ENCODE measurements at regions not wholly inside any gene's neighbourhood (a gene's known extent, or its start where the extent isn't known, plus 50 kb on each side); places are given as distances from the start of the nearest gene placed in this dataset.
"Not testable (repeated sequence)": the region's sequence is repeated elsewhere in the genome, so short reads cannot be mapped to it uniquely, and the experiment has no call there.

- DNase-seq (ENCODE audit: low read depth in 2 of 2), result no peak
These were observed 377.1 kb upstream of the FAR2 start for GRCh38 chr12:28771968-28772367.

GRCh38 chr12:28775556-28775955, 373.5 kb upstream of the FAR2 start:
- DNase-seq (ENCODE audit: low read depth in 2 of 2), result no peak

- DNase-seq (ENCODE audit: low read depth in 2 of 2), result no peak
These were observed 372.9 kb upstream of the FAR2 start for GRCh38 chr12:28776220-28776619.

GRCh38 chr12:28776913-28777422, 372.1 kb upstream of the FAR2 start:
- no peak for DNase-seq (ENCODE audit: low read depth in 2 of 2)

GRCh38 chr12:28777603-28778365, 371.3 kb upstream of the FAR2 start:
- no peak for DNase-seq (ENCODE audit: low read depth in 2 of 2)

GRCh38 chr12:28780096-28780495, 369.0 kb upstream of the FAR2 start:
- no peak for DNase-seq (ENCODE audit: low read depth in 2 of 2)

GRCh38 chr12:28780960-28781359, 368.1 kb upstream of the FAR2 start:
- DNase-seq (ENCODE audit: low read depth in 2 of 2), result no peak

GRCh38 chr12:28781671-28782652, 367.1 kb upstream of the FAR2 start:
- DNase-seq (ENCODE audit: low read depth in 2 of 2), result no peak

- DNase-seq (ENCODE audit: low read depth in 2 of 2), result no peak
These were observed 366.3 kb upstream of the FAR2 start for GRCh38 chr12:28782812-28783211.

GRCh38 chr12:28787151-28787550, 361.9 kb upstream of the FAR2 start:
- no peak for DNase-seq (ENCODE audit: low read depth in 2 of 2)

- DNase-seq (ENCODE audit: low read depth in 2 of 2), result not testable (repeated sequence)
These were observed 360.8 kb upstream of the FAR2 start for GRCh38 chr12:28788256-28788655.

GRCh38 chr12:28793581-28794151, 355.4 kb upstream of the FAR2 start:
- no peak for DNase-seq (ENCODE audit: low read depth in 2 of 2)

- DNase-seq (ENCODE audit: low read depth in 2 of 2), result no peak
These were observed 354.9 kb upstream of the FAR2 start for GRCh38 chr12:28794211-28794610.

- DNase-seq (ENCODE audit: low read depth in 2 of 2), result no peak
These were observed 354.3 kb upstream of the FAR2 start for GRCh38 chr12:28794786-28795185.

GRCh38 chr12:28795311-28795710, 353.8 kb upstream of the FAR2 start:
- no peak for DNase-seq (ENCODE audit: low read depth in 2 of 2)

- no peak for DNase-seq (ENCODE audit: low read depth in 2 of 2)
These were observed 349.7 kb upstream of the FAR2 start for GRCh38 chr12:28799348-28799747.

GRCh38 chr12:28800129-28800528, 348.9 kb upstream of the FAR2 start:
- DNase-seq (ENCODE audit: low read depth in 2 of 2), result no peak

GRCh38 chr12:28802706-28803438, 346.2 kb upstream of the FAR2 start:
- DNase-seq (ENCODE audit: low read depth in 2 of 2), result no peak

GRCh38 chr12:28807535-28807934, 341.5 kb upstream of the FAR2 start:
- no peak for DNase-seq (ENCODE audit: low read depth in 2 of 2)

- DNase-seq (ENCODE audit: low read depth in 2 of 2), result no peak
These were observed 337.6 kb upstream of the FAR2 start for GRCh38 chr12:28811457-28811856.

GRCh38 chr12:28814246-28814645, 334.8 kb upstream of the FAR2 start:
- DNase-seq (ENCODE audit: low read depth in 2 of 2), result no peak

GRCh38 chr12:28817524-28817923, 331.6 kb upstream of the FAR2 start:
- no peak for DNase-seq (ENCODE audit: low read depth in 2 of 2)
